Gastrocnemius medialis (tissue), 4 donors: ENCODE measurements at regions not wholly inside any gene's neighbourhood (a gene's known extent, or its start where the extent isn't known, plus 50 kb on each side); places are given as distances from the start of the nearest gene placed in this dataset.

ENCODE experiments used
- CTCF ChIP-seq, 5 experiments: fragments of 450-650 bp in 3 of 5; fragments of 200-600 bp in 2 of 5; sonication (generic) in 2 of 5; IDR thresholded peaks in 4 of 5; conservative IDR thresholded peaks in 1 of 5; 1 replicate in 4 of 5; 2 replicates in 1 of 5; pipeline ENCODE4 v1.5.1; 2016 to 2019; ENCODE audit warnings: antibody characterized with exemption in 5 of 5, mild to moderate bottlenecking in 3 of 5, moderate library complexity in 3 of 5
- POLR2A ChIP-seq, 2 donors: fragments of 450-650 bp; IDR thresholded peaks; one replicate each; pipeline ENCODE4 v1.6.1; 2017; ENCODE audit warnings: antibody characterized with exemption in 2 of 2, mild to moderate bottlenecking in 2 of 2, moderate library complexity in 2 of 2

- TF ChIP-seq CTCF (IDR thresholded peaks at IDR 0.05 in 4 of 5, conservative IDR thresholded peaks at IDR 0.05 in 1 of 5) (no peak), POLR2A (IDR thresholded peaks at IDR 0.05) (no peak)
These were observed 227.7 kb upstream of the CDH4 start for GRCh38 chr20:61024390-61024789.
